NCI-H345 treated with DMSO at 0.1 percent for 48 hours (cell line): ENCODE measurements at regions not wholly inside any gene's neighbourhood (a gene's known extent, or its start where the extent isn't known, plus 50 kb on each side); places are given as distances from the start of the nearest gene placed in this dataset.
A peak's percentile ranks its signal among the peaks of the same experiment; 100 is the strongest.

Source experiments
- DNase-seq: peaks from one replicate; lab custom pipeline; 2025; ENCODE audit not compliant: unreplicated experiment; lab: John Stamatoyannopoulos, UW

DNA sequence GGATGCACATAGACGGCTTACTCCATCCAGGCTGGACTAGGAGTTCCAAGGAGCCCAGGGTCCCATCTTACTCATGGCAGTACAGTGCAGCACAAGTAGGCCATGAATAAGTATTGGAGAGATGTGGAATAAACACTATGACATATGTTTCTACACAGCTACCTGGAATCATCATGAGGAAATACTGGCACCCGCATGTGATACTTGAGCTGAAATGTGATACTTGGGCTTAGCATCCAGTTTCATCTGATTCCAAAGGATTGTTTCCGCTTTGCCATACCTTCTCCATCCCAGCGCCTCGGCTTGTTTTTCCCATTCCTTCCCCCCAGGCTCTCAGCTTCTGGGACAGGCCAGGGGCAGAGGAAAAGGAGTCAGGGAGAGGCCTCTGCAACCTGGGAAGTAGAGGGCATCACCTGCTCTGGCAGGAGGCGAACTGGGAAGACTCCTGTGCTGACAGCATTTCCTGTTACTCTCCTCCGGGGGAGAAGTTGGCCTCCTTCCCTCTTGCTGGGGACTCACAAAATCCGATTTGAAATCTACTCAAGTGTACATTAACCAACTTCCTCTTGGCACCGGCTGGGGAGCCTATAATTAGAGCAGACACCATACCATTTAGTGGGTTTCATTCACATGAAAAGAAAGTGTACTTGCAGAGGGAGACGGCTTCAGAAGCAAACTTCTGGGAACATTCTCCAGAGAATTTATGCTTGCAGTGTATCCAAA lies 187.8 kb downstream of the MIAT start:
- no peak for DNase-seq

- no peak for DNase-seq
Observed at GRCh38 chr22:26846076-26846475, 188.7 kb downstream of the MIAT start.

DNA sequence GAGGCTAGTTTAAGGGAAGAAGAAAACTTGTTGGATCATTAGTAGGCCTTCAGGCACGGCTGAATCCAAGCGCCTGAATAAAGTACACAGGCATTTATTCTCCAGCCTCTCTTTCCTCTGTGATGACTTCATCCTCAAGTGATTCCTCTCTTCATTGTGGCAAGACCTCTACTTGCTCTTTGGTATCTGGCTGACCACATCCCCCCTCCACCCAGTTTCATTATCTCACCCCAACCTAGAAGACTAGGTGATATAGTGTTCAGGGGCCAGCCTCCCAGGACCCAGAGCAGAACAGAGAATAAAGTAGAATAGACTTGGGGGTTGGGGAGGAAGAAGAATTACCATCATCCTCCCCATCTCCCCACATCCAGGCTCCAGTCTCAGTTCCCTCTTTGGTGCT lies 189.3 kb downstream of the MIAT start:
- DNase-seq: no peak

- DNase-seq: no peak
Observed at GRCh38 chr22:26847046-26847445, 189.7 kb downstream of the MIAT start.

- no peak for DNase-seq
Observed at GRCh38 chr22:26847816-26848215, 190.4 kb downstream of the MIAT start.

- no peak for DNase-seq
Observed at GRCh38 chr22:26848244-26848920, 191.0 kb downstream of the MIAT start.

GRCh38 chr22:26849575-26849974 lies 192.2 kb downstream of the MIAT start:
- no peak for DNase-seq

GRCh38 chr22:26851125-26851524 lies 193.7 kb downstream of the MIAT start:
- no peak for DNase-seq

DNA sequence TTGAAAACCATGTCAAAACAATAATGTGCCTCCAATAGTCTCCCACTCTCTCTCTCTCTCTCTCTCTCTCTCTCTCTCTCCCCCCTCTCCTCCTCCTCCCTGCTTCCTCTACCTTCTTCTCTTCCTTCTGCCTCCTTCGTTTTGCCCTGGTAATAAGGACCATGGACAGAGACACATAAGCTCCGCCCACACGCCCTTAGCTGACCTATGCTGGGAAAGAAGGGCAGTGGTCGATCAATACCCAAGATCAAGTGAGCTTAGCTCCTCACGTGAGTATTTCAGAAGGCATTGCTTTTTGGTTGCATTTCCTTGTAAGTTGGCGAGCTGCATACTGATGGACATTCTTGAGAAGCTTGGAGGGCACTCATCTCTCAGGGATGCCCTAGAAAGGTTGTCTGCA lies 194.8 kb downstream of the MIAT start:
- no peak for DNase-seq

DNA sequence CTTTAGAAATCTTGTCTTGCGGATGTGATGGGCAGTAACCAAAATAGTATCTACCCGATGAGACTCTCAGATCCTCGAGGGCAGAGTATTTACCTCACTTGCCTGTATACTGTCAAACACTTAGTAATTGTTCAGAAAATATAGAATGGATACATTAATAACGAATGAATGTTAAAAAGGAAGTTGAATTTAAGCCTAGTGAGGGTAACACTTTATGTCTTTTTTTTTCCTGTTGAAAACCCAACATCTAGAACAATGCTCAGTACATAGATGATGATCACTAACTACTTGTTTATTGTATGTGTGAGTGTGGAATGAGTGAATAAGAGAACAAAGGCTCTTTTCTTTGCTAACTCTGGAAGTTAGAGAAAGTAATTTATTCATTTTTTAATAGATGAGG lies 195.7 kb downstream of the MIAT start:
- DNase-seq: no peak

DNA sequence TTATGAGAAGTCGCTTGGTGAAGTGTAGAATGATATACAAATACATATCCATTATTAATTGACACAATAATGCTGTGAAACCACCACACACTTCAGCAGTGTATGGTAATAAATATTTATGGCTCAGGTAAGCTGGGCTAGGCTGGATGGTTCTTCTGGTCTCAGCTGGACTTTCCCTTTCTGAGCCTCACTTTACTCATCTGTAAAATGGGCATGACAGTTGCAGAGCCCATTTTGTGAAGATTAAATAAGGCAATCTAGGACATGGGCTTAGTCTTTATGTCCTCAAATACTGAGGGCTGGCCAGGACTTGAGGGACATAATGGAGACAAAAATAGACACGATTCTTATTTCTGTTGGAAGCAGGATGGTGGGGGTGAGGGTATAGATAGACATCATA lies 196.1 kb downstream of the MIAT start:
- no peak for DNase-seq

GRCh38 chr22:26857169-26857568 lies 199.8 kb downstream of the MIAT start:
- DNase-seq: no peak

DNA sequence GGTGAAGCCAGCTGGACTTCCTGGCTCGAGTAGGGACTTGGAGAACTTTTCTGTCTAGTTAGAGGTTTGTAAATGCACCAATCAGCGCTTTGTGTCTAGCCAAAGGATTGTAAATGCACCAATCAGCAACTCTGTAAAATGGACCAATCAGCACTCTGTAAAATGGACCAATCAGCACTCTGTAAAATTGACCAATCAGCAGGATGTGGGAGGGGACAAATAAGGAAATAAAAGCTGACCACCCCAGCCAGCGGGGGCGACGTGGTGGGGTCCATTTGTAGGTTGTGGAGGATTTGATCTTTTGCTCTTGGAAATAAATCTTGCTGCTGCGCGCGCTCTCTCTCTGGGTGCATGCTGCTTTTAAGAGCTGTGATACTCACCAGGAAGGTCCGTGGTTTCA lies 202.9 kb downstream of the MIAT start:
- DNase-seq: no peak

DNA sequence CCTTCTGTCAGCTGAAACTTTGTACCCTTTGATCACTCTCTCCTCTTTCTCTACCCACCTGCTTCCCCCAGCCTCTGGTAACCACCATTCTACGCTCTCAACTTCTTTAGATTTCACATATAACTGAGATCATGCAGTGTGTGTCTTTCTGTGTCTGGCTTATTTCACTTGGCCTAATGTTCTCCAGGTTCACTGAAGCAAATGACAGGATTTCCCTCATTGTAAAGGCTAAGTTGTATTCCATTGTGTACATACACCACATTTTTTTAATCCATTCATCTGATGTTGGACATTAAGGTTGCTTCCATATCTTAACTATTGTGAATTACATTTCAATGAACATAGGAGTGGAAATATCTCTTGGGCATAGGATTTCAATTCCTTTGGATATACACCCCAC lies 207.6 kb downstream of the MIAT start:
- DNase-seq: no peak

- no peak for DNase-seq
Observed at GRCh38 chr22:26883393-26883792, 226.0 kb downstream of the MIAT start.

DNA sequence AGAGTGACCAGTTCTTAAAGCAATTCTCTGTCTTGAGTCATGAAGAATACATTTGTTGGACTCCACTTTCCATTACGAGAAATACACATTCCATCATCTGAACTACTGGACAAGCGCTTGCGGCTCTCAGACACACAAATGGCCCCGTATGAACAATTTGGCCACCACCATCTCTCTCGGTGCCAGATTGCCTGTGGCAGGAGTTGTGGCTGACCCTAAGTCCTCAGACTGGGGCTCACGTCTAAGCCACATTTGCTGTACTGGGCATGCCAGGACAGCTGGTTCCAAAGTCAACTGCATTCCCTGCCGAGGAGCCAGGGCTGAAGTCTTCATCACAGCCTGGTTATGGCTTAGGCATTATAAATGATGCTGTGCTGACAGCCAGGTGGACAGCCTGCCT lies 227.5 kb downstream of the MIAT start:
- no peak for DNase-seq

- no peak for DNase-seq
Observed at GRCh38 chr22:26885441-26886261, 228.3 kb downstream of the MIAT start.

DNA sequence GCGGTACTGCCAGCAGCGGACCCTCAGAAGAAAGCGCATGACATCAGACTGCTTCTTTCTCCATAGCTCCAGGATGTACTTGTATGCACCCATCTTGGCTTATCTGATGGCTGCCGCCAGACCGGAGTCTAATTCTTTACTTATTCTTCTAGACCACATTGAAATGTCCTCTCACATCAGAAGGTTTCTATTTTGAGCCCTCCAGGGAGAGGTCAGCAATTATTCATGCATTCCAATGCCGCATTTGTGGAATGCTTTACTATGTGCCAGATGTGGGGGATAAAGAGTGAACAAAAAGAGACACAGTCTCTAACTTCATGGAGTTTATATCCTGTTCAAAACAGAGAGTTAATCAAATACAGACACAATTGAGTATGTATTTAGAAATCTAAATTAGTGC lies 230.1 kb downstream of the MIAT start:
- DNase-seq: no peak

DNA sequence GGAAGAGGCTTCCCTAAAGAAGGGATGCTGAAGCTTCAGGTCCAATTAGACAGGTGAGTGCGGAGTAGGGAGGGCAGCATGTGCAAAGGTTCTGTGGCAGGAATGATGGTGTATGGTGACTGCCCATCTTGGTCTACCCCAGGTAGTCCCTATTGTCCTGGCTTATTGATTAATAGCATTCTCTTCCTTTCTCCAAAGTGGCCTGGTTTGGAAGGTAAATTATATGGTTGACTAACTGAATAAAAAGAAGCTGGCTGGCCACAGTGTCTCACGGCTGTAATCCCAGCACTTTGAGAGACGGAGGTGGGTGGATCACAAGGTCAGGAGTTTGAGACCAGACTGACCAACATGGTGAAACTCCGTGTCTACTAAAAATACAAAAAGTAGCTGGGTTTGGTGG lies 230.5 kb downstream of the MIAT start:
- no peak for DNase-seq

DNA sequence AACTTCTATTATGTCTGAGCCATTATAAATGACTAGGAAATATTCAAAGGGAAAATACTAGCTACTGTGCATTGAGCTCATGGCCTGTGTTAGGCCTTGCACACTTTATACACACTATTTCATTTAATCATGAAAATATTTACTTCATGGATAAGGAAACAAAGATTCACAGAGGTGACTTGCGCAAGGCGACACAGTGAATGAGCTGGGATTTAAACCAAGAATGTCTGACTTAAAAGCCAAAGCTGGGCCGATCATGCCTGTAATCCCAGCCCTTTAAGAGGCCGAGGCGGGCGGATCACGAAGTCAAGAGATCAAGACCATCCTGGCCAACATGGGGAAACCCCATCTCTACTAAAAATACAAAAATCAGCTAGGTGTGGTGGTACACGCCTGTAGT lies 231.5 kb downstream of the MIAT start:
- no peak for DNase-seq

DNA sequence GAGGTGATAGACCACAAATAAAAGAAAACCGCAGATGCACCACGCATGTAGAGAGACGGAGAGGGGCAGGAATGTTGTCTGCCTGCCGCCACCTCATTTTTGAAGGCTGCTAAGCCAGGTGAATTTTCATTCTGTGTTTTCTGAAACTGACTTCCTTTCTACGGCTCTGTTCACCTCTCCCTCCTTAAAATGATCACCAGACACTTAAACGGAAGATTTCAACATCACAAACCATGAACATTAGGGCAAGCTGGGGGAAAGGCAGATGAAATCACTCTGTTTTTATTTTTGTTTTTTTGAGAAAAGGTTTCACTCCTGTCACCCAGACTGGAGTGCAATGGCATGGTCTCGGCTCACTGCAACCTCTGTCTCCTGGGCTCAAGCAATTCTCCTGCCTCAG lies 232.4 kb downstream of the MIAT start:
- no peak for DNase-seq

DNA sequence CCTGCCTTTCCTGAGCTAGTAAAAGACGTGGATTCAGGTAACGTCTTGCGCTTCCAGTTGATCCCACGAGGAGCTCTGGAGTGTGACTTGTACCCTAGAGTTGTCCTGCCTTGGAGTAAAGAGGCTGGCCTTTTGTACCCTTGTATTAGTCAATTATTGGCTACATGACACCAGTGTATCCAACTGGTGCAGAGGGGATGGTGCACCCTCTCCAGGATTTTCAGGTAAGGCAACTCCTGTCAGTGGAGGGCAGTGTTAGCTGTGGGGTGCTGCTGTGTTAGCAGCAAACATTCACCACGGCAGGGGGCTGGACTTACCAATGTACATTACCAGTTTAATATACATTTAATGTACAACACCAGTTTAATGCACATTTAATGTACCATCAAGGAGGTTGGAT lies 233.5 kb downstream of the MIAT start:
- peak; percentile 26 for DNase-seq
